ENCODE measurements at regions not wholly inside any gene's neighbourhood (a gene's known extent, or its start where the extent isn't known, plus 50 kb on each side); places are given as distances from the start of the nearest gene placed in this dataset.
"Not testable (repeated sequence)": the region's sequence is repeated elsewhere in the genome, so short reads cannot be mapped to it uniquely, and the experiment has no call there.

GRCh38 chr4:24213961-24214360 is 324.1 kb upstream of the PPARGC1A start:
- DNase-seq (ENCODE audit: low spot score) = no peak
- in situ Hi-C loops (cut with MboI; ENCODE audit: low sequenced_read_pairs, unreplicated experiment) = no loop called here
- TF ChIP-seq CTCF (IDR thresholded peaks at IDR 0.05; ENCODE audit: borderline replicate concordance, control extremely low read depth, extremely low read depth, insufficient read depth, missing control alignments) = no peak

- no peak for DNase-seq (ENCODE audit: low spot score)
- no peak for TF ChIP-seq CTCF (IDR thresholded peaks at IDR 0.05; ENCODE audit: borderline replicate concordance, control extremely low read depth, extremely low read depth, insufficient read depth, missing control alignments)
- in situ Hi-C loops (cut with MboI; ENCODE audit: low sequenced_read_pairs, unreplicated experiment) = no loop called here
Observed at GRCh38 chr4:24212642-24213041, 322.8 kb upstream of the PPARGC1A start.

- TF ChIP-seq CTCF (IDR thresholded peaks at IDR 0.05; ENCODE audit: borderline replicate concordance, control extremely low read depth, extremely low read depth, insufficient read depth, missing control alignments) = no peak
- no peak for DNase-seq (ENCODE audit: low spot score)
- in situ Hi-C loops (cut with MboI; ENCODE audit: low sequenced_read_pairs, unreplicated experiment) = no loop called here
Observed at GRCh38 chr4:24211856-24212255, 322.0 kb upstream of the PPARGC1A start.

GRCh38 chr4:24210332-24210902 is 320.6 kb upstream of the PPARGC1A start:
- no peak for DNase-seq (ENCODE audit: low spot score)
- in situ Hi-C loops (cut with MboI; ENCODE audit: low sequenced_read_pairs, unreplicated experiment) = no loop called here
- no peak for TF ChIP-seq CTCF (IDR thresholded peaks at IDR 0.05; ENCODE audit: borderline replicate concordance, control extremely low read depth, extremely low read depth, insufficient read depth, missing control alignments)

- no peak for DNase-seq (ENCODE audit: low spot score)
- TF ChIP-seq CTCF (IDR thresholded peaks at IDR 0.05; ENCODE audit: borderline replicate concordance, control extremely low read depth, extremely low read depth, insufficient read depth, missing control alignments) = no peak
- in situ Hi-C loops (cut with MboI; ENCODE audit: low sequenced_read_pairs, unreplicated experiment) = no loop called here
Observed at GRCh38 chr4:24209906-24210305, 320.1 kb upstream of the PPARGC1A start.

GRCh38 chr4:24209131-24209530 is 319.3 kb upstream of the PPARGC1A start:
- DNase-seq (ENCODE audit: low spot score) = no peak
- in situ Hi-C loops (cut with MboI; ENCODE audit: low sequenced_read_pairs, unreplicated experiment) = no loop called here
- TF ChIP-seq CTCF (IDR thresholded peaks at IDR 0.05; ENCODE audit: borderline replicate concordance, control extremely low read depth, extremely low read depth, insufficient read depth, missing control alignments) = no peak

GRCh38 chr4:24208691-24209090 is 318.8 kb upstream of the PPARGC1A start:
- no peak for DNase-seq (ENCODE audit: low spot score)
- in situ Hi-C loops (cut with MboI; ENCODE audit: low sequenced_read_pairs, unreplicated experiment) = no loop called here
- no peak for TF ChIP-seq CTCF (IDR thresholded peaks at IDR 0.05; ENCODE audit: borderline replicate concordance, control extremely low read depth, extremely low read depth, insufficient read depth, missing control alignments)

GRCh38 chr4:24204708-24205107 is 314.9 kb upstream of the PPARGC1A start:
- in situ Hi-C loops (cut with MboI; ENCODE audit: low sequenced_read_pairs, unreplicated experiment); DNase-seq (ENCODE audit: low spot score): not testable (repeated sequence)
